OCI-LY3 (cell line): ENCODE measurements at regions not wholly inside any gene's neighbourhood (a gene's known extent, or its start where the extent isn't known, plus 50 kb on each side); places are given as distances from the start of the nearest gene placed in this dataset.

Source experiments
- EZH2phosphoT487 ChIP-seq: fragments of 200-600 bp; shearing (Covaris generic); IDR thresholded peaks from 2 replicates; pipeline ENCODE4 v1.6.1; 2018; ENCODE audit warnings: antibody characterized with exemption, mixed run types, low read depth
- TF ChIP-seq, protein P1 (sequence below): fragments of 200-600, 300-600 bp; sonication (generic); IDR thresholded peaks from 2 replicates; pipeline ENCODE4 v1.5.1; 2014; ENCODE audit warnings: antibody characterized with exemption, low read length, low read depth

DNA sequence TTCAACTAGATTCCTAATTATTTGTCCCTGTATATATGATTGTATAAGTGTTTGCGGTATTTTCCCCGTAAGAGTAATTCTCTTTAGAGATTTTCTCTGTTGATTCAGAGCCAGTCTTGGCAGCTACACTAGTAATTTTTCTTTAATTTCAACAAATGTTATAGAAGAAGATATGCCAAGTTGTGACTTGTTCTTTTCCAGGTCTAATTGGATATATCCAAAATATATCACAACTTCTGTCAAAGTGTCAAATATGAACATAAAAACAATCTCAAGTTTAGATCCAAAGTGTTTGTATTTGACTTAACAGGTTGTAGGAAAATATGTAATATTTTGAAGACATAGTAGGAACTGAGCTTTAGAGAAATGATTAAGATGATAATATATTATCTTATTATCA is 733.9 kb upstream of the SLITRK5 start:
- TF ChIP-seq, protein P1, sequence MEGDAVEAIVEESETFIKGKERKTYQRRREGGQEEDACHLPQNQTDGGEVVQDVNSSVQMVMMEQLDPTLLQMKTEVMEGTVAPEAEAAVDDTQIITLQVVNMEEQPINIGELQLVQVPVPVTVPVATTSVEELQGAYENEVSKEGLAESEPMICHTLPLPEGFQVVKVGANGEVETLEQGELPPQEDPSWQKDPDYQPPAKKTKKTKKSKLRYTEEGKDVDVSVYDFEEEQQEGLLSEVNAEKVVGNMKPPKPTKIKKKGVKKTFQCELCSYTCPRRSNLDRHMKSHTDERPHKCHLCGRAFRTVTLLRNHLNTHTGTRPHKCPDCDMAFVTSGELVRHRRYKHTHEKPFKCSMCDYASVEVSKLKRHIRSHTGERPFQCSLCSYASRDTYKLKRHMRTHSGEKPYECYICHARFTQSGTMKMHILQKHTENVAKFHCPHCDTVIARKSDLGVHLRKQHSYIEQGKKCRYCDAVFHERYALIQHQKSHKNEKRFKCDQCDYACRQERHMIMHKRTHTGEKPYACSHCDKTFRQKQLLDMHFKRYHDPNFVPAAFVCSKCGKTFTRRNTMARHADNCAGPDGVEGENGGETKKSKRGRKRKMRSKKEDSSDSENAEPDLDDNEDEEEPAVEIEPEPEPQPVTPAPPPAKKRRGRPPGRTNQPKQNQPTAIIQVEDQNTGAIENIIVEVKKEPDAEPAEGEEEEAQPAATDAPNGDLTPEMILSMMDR, result no peak
- TF ChIP-seq EZH2phosphoT487, result no peak
